SK-N-SH (cell line): ENCODE measurements at regions not wholly inside any gene's neighbourhood (a gene's known extent, or its start where the extent isn't known, plus 50 kb on each side); places are given as distances from the start of the nearest gene placed in this dataset.

Experiments
- ELF1 ChIP-seq: IDR thresholded peaks from 2 replicates; pipeline ENCODE4 v1.4.0; 2012
- MAX ChIP-seq: IDR thresholded peaks from 2 replicates; pipeline ENCODE4 v1.4.0; 2012; ENCODE audit warnings: low read depth
- RAD21 ChIP-seq: IDR thresholded peaks from 2 replicates; pipeline ENCODE4 v1.6.1; 2012; ENCODE audit warnings: mild to moderate bottlenecking, low read length
- REST ChIP-seq: IDR thresholded peaks from 2 replicates; pipeline ENCODE4 v1.6.1; 2012; ENCODE audit warnings: mild to moderate bottlenecking, low read depth, low read length, moderate library complexity
- RFX5 ChIP-seq: IDR thresholded peaks from 2 replicates; pipeline ENCODE4 v1.6.1; 2012; ENCODE audit warnings: mild to moderate bottlenecking, improper control_type of control experiment, low read length
- RXRA ChIP-seq: IDR thresholded peaks from 2 replicates; pipeline ENCODE4 v1.4.0; 2012; ENCODE audit warnings: low read depth, mild to moderate bottlenecking, borderline replicate concordance
- YY1 ChIP-seq: IDR thresholded peaks from 2 replicates; pipeline ENCODE4 v1.4.0; 2012; ENCODE audit warnings: low read depth, mild to moderate bottlenecking
- TF ChIP-seq, protein P1 (sequence below): fragments of 200-600 bp; sonication (generic); IDR thresholded peaks from 2 replicates; pipeline ENCODE4 v1.6.1; 2017; ENCODE audit warnings: antibody characterized with exemption, mild to moderate bottlenecking, moderate library complexity
- TF ChIP-seq, protein P2 (sequence below): IDR thresholded peaks from 2 replicates; pipeline ENCODE4 v1.4.0; 2012; ENCODE audit warnings: low read depth, borderline replicate concordance

DNA sequence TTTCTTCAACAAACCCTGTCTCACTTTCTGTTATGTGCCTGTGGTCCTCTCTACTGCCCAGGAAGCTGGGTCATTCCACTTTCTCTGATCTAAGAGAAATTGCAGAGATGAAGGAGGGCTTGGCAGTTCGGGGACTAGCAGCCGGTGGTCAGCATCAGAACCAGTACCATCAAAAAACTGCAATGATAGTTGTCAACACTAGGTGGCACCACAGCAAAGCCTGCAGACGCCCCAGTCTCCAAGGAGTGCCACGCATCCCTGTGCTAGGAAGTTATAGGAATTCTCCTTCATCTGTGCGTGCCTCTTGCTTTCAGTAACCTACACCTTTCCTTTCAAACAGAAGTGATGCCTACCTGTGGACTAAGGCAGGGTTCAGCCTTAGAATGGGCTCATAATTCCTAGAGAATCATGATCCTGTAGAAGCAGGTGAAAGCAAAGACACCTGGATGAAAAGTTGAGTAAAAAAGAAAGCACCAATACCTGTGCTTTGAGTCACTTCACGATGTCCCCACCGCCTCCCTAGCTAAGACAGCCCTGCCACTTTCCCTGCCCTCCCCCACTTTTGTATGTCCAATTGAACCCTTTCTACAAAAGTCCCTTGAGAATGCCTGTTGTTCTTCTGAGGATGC, 129.2 kb downstream of the ADAMTS1 start:
- TF ChIP-seq RFX5 (no peak), REST (no peak), RAD21 (peak; percentile 58), MAX (no peak), YY1 (no peak), ELF1 (no peak), RXRA (no peak)
- TF ChIP-seq, protein P1, sequence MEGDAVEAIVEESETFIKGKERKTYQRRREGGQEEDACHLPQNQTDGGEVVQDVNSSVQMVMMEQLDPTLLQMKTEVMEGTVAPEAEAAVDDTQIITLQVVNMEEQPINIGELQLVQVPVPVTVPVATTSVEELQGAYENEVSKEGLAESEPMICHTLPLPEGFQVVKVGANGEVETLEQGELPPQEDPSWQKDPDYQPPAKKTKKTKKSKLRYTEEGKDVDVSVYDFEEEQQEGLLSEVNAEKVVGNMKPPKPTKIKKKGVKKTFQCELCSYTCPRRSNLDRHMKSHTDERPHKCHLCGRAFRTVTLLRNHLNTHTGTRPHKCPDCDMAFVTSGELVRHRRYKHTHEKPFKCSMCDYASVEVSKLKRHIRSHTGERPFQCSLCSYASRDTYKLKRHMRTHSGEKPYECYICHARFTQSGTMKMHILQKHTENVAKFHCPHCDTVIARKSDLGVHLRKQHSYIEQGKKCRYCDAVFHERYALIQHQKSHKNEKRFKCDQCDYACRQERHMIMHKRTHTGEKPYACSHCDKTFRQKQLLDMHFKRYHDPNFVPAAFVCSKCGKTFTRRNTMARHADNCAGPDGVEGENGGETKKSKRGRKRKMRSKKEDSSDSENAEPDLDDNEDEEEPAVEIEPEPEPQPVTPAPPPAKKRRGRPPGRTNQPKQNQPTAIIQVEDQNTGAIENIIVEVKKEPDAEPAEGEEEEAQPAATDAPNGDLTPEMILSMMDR, result peak; percentile 79
- TF ChIP-seq, protein P2, sequence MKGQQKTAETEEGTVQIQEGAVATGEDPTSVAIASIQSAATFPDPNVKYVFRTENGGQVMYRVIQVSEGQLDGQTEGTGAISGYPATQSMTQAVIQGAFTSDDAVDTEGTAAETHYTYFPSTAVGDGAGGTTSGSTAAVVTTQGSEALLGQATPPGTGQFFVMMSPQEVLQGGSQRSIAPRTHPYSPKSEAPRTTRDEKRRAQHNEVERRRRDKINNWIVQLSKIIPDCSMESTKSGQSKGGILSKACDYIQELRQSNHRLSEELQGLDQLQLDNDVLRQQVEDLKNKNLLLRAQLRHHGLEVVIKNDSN, result no peak
